Adipocyte (in vitro differentiated cells): ENCODE measurements at regions not wholly inside any gene's neighbourhood (a gene's known extent, or its start where the extent isn't known, plus 50 kb on each side); places are given as distances from the start of the nearest gene placed in this dataset.
"Not testable (repeated sequence)": the region's sequence is repeated elsewhere in the genome, so short reads cannot be mapped to it uniquely, and the experiment has no call there.

Source experiments
- DNase-seq: peaks from one replicate; pipeline ENCODE4 v3.0.0-alpha.2; 2015; ENCODE audit warnings: low read depth
- H3K27me3 ChIP-seq: replicated peaks from 2 replicates; pipeline ENCODE4 v1.7.0; 2013; ENCODE audit warnings: mild to moderate bottlenecking, low read length, moderate library complexity; ENCODE audit not compliant: control insufficient read depth, insufficient read depth
- H3K36me3 ChIP-seq: 2 replicates; pipeline ENCODE4 v1.7.0; 2013; ENCODE audit warnings: low read length, mild to moderate bottlenecking, moderate library complexity; ENCODE audit not compliant: control insufficient read depth, insufficient read depth, severe bottlenecking
- H3K4me1 ChIP-seq: 2 replicates; pipeline ENCODE4 v1.7.0; 2013; ENCODE audit warnings: mild to moderate bottlenecking, low read length, moderate library complexity; ENCODE audit not compliant: control insufficient read depth, insufficient read depth
- H3K4me3 ChIP-seq: 2 replicates; pipeline ENCODE4 v1.7.0; 2013; ENCODE audit warnings: mild to moderate bottlenecking, low read length, moderate library complexity
- H3K9ac ChIP-seq: 2 replicates; pipeline ENCODE4 v1.7.0; 2013; ENCODE audit warnings: mild to moderate bottlenecking, low read length, moderate library complexity
- H3K9me3 ChIP-seq: 2 replicates; pipeline ENCODE4 v1.7.0; 2013; ENCODE audit warnings: mild to moderate bottlenecking, low read length, moderate library complexity; ENCODE audit not compliant: control insufficient read depth

GRCh38 chr6:164720-165119 lies 127.6 kb upstream of the DUSP22 start:
- H3K9ac ChIP-seq = no peak overlapping the region
- no peak for DNase-seq
- H3K9me3 ChIP-seq = no peaks in the 10 kb centered on the region
- H3K4me3 ChIP-seq = no peak overlapping the region
- H3K27me3 ChIP-seq = peaks cover 18% of the 10 kb centered on the region
- no peaks in the 10 kb centered on the region for H3K36me3 ChIP-seq
- peaks cover 6% of the 10 kb centered on the region for H3K4me1 ChIP-seq

GRCh38 chr6:165263-165662 lies 127.0 kb upstream of the DUSP22 start:
- no peak for DNase-seq
- H3K36me3 ChIP-seq = no peaks in the 10 kb centered on the region
- no peak overlapping the region for H3K4me3 ChIP-seq
- H3K9ac ChIP-seq = no peak overlapping the region
- peaks cover 6% of the 10 kb centered on the region for H3K4me1 ChIP-seq
- H3K27me3 ChIP-seq = peaks cover 20% of the 10 kb centered on the region
- H3K9me3 ChIP-seq = no peaks in the 10 kb centered on the region

- Histone ChIP-seq H3K9me3 (no peaks in the 10 kb centered on the region), H3K4me3 (no peak overlapping the region), H3K9ac (no peak overlapping the region), H3K27me3 (peaks cover 20% of the 10 kb centered on the region), H3K36me3 (no peaks in the 10 kb centered on the region), H3K4me1 (peaks cover 6% of the 10 kb centered on the region)
- peak; percentile 44 for DNase-seq
Observed at GRCh38 chr6:165906-166305, 126.4 kb upstream of the DUSP22 start.

- peak; percentile 81 for DNase-seq
- Histone ChIP-seq H3K4me3 (no peak overlapping the region), H3K4me1 (peaks cover 6% of the 10 kb centered on the region), H3K36me3 (no peaks in the 10 kb centered on the region), H3K9me3 (peaks cover 19% of the 10 kb centered on the region), H3K27me3 (peaks cover 22% of the 10 kb centered on the region), H3K9ac (no peak overlapping the region)
Observed at GRCh38 chr6:168865-169455, 123.3 kb upstream of the DUSP22 start.

DNA sequence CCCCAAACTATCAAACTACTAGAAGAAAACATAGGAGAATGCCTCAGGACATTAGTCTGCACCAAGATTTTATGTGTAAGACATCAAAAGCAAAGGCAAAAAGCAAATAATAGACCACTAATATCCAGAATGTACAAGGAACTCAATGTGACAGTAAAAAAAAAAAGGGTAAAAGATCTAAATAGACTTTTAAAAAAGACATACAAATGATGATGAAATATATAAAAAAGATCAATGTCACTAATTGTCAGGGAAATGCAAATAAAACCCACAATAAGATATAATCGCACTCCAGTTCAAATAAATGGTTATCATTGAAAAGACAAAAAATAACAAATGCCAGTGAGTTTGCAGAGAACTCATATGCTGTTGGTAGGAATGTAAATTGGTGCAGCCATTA lies 118.3 kb upstream of the DUSP22 start:
- DNase-seq = no peak
- no peaks in the 10 kb centered on the region for H3K36me3 ChIP-seq
- H3K9ac ChIP-seq = no peak overlapping the region
- H3K27me3 ChIP-seq = peaks cover 20% of the 10 kb centered on the region
- peaks cover 28% of the 10 kb centered on the region for H3K9me3 ChIP-seq
- no peaks in the 10 kb centered on the region for H3K4me1 ChIP-seq
- no peak overlapping the region for H3K4me3 ChIP-seq

GRCh38 chr6:175680-176079 lies 116.6 kb upstream of the DUSP22 start:
- Histone ChIP-seq H3K27me3 (peaks cover 18% of the 10 kb centered on the region), H3K4me1 (no peaks in the 10 kb centered on the region), H3K36me3 (no peaks in the 10 kb centered on the region), H3K9me3 (peaks cover 28% of the 10 kb centered on the region), H3K9ac (no peak overlapping the region), H3K4me3 (no peak overlapping the region)
- DNase-seq = no peak

GRCh38 chr6:176766-177165 lies 115.5 kb upstream of the DUSP22 start:
- Histone ChIP-seq H3K4me3 (no peak overlapping the region), H3K27me3 (peaks cover 17% of the 10 kb centered on the region), H3K9ac (no peak overlapping the region), H3K36me3 (no peaks in the 10 kb centered on the region), H3K4me1 (no peaks in the 10 kb centered on the region), H3K9me3 (peaks cover 21% of the 10 kb centered on the region)
- DNase-seq = no peak

GRCh38 chr6:178119-178518 lies 114.2 kb upstream of the DUSP22 start:
- Histone ChIP-seq H3K4me1 (no peaks in the 10 kb centered on the region), H3K9me3 (peaks cover 14% of the 10 kb centered on the region)

GRCh38 chr6:178929-179328 lies 113.4 kb upstream of the DUSP22 start:
- H3K27me3 ChIP-seq = peaks cover 15% of the 10 kb centered on the region
- not testable (repeated sequence) for H3K9ac ChIP-seq, H3K4me3 ChIP-seq, H3K36me3 ChIP-seq, H3K9me3 ChIP-seq, DNase-seq, H3K4me1 ChIP-seq

More at GRCh38 chr6:178119-178518, 114.2 kb upstream of the DUSP22 start:
- no peak overlapping the region for H3K4me3 ChIP-seq
- no peak overlapping the region for H3K9ac ChIP-seq
- no peaks in the 10 kb centered on the region for H3K36me3 ChIP-seq
- no peak for DNase-seq
- H3K27me3 ChIP-seq = peaks cover 17% of the 10 kb centered on the region

GRCh38 chr6:179340-179950 lies 112.8 kb upstream of the DUSP22 start:
- Histone ChIP-seq H3K4me1 (no peaks in the 10 kb centered on the region), H3K9ac (no peak overlapping the region), H3K36me3 (no peaks in the 10 kb centered on the region), H3K27me3 (peaks cover 20% of the 10 kb centered on the region), H3K9me3 (peaks cover 5% of the 10 kb centered on the region), H3K4me3 (no peak overlapping the region)
- no peak for DNase-seq

DNA sequence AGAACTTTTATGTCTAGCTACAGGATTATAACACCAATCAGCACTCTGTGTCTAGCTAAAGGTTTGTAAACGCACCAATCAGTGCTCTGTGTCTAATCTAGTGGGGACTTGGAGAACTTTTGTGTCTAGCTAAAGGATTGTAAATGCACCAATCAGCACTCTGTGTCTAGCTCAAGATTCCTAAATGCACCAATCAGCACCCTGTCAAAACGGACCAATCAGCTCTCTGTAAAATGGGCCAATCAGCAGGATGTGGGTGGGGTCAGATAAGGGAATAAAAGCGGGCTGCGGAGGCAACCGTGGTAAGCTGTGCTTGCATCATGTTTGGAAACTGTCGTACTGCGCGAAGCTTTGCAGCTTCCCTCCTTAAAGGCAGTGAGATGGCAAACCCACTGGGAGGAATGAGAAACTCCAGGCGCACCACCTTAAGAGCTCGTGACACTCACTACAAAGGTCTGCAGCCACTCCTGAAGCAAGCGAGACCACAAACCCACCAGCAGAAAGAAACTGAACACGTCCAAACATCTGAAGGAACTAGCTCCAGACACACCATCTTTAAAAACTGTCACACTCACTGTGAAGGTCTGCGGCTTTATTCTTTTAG lies 112.1 kb upstream of the DUSP22 start:
- not testable (repeated sequence) for DNase-seq, H3K36me3 ChIP-seq, H3K9ac ChIP-seq, H3K9me3 ChIP-seq, H3K4me3 ChIP-seq, H3K4me1 ChIP-seq
- H3K27me3 ChIP-seq = peaks cover 21% of the 10 kb centered on the region
